ENCODE measurements at regions not wholly inside any gene's neighbourhood (a gene's known extent, or its start where the extent isn't known, plus 50 kb on each side); places are given as distances from the start of the nearest gene placed in this dataset.
A peak's percentile ranks its signal among the peaks of the same experiment; 100 is the strongest.
"Not testable (repeated sequence)": the region's sequence is repeated elsewhere in the genome, so short reads cannot be mapped to it uniquely, and the experiment has no call there.

DNA sequence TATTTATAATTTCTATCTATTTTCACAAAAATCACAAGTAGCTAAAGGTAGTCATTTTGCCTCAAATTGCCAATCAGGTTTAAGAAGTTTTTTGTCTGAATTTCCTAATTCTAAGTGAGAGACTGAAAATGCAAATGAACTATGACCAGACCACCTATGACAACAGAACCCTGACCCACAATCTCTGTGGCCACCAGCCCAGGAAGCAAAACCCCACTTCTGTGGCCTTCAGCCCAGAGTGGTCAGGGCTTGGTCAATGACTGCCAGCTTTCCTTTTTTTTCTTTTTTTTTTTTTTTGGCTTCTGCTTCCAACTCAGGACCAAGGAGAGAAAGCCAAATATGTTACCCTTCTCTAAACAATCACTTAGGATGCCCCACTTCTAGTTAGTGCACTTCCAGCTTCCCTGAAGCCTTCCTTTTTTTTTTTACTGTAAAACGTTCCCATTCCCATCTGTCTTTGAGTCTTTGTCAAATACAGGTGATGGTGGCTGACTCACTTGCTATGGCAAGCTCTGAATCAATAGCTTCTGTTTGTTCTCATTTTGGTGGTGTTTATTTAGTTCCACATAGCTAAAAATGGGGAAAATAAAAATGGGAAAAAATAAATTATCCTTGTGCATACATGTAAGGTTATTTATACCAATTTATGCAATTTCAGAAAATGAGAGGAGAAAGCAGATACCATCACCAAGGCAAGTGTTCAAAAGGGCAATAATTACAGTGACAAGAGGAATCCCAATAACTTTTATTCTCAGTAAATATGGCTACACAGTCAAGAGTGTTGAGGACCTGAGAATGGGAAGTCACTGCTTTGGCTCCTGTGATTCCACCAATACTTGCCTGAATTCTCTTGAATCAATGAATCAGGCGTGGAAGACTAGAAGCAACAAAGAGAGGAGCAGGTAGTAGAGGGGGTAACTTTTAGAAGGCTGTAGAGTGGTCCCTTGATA, 170.3 kb upstream of the PDE7B start:
- Histone ChIP-seq H3K4me1 (ENCODE audit: control insufficient read depth in 1 of 2, insufficient read depth in 2 of 2, low read length in 2 of 2) (no peaks in the 10 kb centered on the region), H3K4me3 (ENCODE audit: low read depth in 1 of 2, low read length in 2 of 2) (no peak overlapping the region), H3K27me3 (ENCODE audit: low read depth, low read length) (no peaks in the 10 kb centered on the region), H3K9me3 (ENCODE audit: control insufficient read depth in 1 of 2, low read length in 2 of 2) (no peaks in the 10 kb centered on the region), H3K36me3 (ENCODE audit: control insufficient read depth in 1 of 2, insufficient read depth in 2 of 2, low read length in 2 of 2) (no peaks in the 10 kb centered on the region), H3K27ac (ENCODE audit: low read length) (no peak overlapping the region)

DNA sequence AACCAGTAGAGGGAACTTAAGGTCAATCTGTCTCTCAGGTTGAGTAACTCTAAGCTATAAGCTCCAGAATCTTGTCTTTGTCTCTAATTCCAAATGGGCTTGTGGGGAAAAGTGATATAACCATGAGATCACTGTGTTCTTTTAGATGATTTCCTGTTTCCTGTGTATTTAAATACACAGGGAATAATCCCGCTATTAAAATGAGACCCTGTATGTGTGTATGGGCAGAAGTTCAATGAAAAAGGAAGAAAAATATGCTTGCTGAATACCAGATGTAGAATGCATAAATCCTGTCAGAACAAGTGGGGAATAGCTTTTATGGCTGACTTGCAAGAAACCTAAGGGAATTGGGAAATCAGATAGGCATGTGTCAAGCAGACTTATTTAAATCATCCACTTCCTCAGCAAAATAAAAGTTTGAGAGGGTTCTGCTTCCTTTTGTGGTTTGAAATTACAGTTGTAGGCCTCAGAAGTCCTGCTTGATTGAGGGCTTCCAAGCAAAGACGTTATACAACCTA, 164.7 kb upstream of the PDE7B start:
- Histone ChIP-seq H3K36me3 (ENCODE audit: control insufficient read depth in 1 of 2, insufficient read depth in 2 of 2, low read length in 2 of 2) (no peaks in the 10 kb centered on the region), H3K27ac (ENCODE audit: low read length) (peak overlapping the region; percentile 9), H3K27me3 (ENCODE audit: low read depth, low read length) (no peaks in the 10 kb centered on the region), H3K9me3 (ENCODE audit: control insufficient read depth in 1 of 2, low read length in 2 of 2) (no peaks in the 10 kb centered on the region), H3K4me3 (ENCODE audit: low read depth in 1 of 2, low read length in 2 of 2) (no peak overlapping the region), H3K4me1 (ENCODE audit: control insufficient read depth in 1 of 2, insufficient read depth in 2 of 2, low read length in 2 of 2) (no peaks in the 10 kb centered on the region)

DNA sequence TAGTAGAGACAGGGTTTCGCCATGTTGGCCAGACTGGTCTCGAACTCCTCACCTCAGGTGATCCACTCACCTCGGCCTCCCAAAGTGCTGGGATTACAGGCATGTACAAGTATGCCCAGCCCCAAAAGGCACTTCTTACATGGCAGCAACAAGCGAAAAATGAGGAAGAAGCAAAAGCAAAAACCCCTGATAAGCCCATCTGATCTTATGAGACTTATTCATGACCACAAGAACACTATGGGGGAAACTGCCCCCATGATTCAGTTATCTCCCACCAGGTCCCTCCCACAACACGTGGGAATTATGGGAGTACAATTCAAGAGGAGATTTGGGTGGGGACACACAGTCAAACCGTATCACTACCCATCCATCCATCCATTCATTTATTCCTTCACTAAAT, 163.0 kb upstream of the PDE7B start:
- not testable (repeated sequence) for H3K9me3 ChIP-seq (ENCODE audit: control insufficient read depth in 1 of 2, low read length in 2 of 2); H3K4me3 ChIP-seq (ENCODE audit: low read depth in 1 of 2, low read length in 2 of 2); H3K4me1 ChIP-seq (ENCODE audit: control insufficient read depth in 1 of 2, insufficient read depth in 2 of 2, low read length in 2 of 2); H3K36me3 ChIP-seq (ENCODE audit: control insufficient read depth in 1 of 2, insufficient read depth in 2 of 2, low read length in 2 of 2); H3K27ac ChIP-seq (ENCODE audit: low read length); H3K27me3 ChIP-seq (ENCODE audit: low read depth, low read length)

DNA sequence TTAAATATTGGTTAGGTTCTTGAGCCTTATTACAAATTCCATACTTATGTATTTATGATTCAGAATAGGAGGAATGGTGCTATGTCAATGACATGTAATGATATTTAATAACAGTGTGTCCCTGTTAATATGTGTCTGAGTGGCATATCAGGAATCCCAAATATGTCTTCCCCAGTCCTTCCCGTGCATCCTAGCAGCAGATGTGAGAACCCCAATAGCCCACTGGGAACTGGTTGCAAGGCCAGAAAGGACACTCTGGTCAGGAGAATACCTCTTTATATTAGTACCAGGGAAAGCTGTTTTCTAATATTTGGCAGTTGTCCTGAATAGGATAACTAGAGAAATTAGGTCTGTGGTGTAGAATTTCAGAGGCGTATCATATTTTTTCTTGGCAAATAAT, 159.1 kb upstream of the PDE7B start:
- H3K36me3 ChIP-seq (ENCODE audit: control insufficient read depth in 1 of 2, insufficient read depth in 2 of 2, low read length in 2 of 2): no peaks in the 10 kb centered on the region
- no peaks in the 10 kb centered on the region for H3K27me3 ChIP-seq (ENCODE audit: low read depth, low read length)
- H3K4me1 ChIP-seq (ENCODE audit: control insufficient read depth in 1 of 2, insufficient read depth in 2 of 2, low read length in 2 of 2): no peaks in the 10 kb centered on the region
- no peak overlapping the region for H3K27ac ChIP-seq (ENCODE audit: low read length)
- no peak overlapping the region for H3K4me3 ChIP-seq (ENCODE audit: low read depth in 1 of 2, low read length in 2 of 2)
- H3K9me3 ChIP-seq (ENCODE audit: control insufficient read depth in 1 of 2, low read length in 2 of 2): no peaks in the 10 kb centered on the region

DNA sequence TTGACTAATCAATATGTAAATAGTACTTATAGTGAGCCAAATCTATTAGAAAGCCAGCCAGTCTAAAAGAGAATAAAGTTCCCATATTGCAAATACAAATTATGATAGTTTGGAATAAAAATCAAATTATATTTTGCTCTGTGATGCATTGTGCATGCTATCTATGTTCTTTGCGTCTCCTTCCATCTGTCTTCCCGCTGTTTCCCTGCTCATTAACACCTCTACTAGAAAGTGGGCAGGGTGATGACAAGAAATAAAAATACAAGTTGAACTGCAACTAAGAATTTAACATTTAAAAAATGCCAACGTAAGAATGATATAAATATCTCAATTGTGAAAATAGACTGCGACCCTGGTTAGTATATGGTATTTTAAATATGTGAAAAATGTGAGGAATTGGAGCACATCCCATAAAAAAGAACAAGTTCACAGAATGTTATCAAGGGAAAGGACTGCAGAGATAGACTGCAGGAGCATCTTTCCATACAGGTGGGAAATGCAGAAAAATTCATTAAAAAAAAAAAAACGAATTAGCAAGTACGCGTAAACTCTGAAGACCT, 157.6 kb upstream of the PDE7B start:
- Histone ChIP-seq H3K4me3 (ENCODE audit: low read depth in 1 of 2, low read length in 2 of 2) (no peak overlapping the region), H3K9me3 (ENCODE audit: control insufficient read depth in 1 of 2, low read length in 2 of 2) (no peaks in the 10 kb centered on the region), H3K36me3 (ENCODE audit: control insufficient read depth in 1 of 2, insufficient read depth in 2 of 2, low read length in 2 of 2) (no peaks in the 10 kb centered on the region), H3K4me1 (ENCODE audit: control insufficient read depth in 1 of 2, insufficient read depth in 2 of 2, low read length in 2 of 2) (no peaks in the 10 kb centered on the region), H3K27me3 (ENCODE audit: low read depth, low read length) (no peaks in the 10 kb centered on the region), H3K27ac (ENCODE audit: low read length) (no peak overlapping the region)

DNA sequence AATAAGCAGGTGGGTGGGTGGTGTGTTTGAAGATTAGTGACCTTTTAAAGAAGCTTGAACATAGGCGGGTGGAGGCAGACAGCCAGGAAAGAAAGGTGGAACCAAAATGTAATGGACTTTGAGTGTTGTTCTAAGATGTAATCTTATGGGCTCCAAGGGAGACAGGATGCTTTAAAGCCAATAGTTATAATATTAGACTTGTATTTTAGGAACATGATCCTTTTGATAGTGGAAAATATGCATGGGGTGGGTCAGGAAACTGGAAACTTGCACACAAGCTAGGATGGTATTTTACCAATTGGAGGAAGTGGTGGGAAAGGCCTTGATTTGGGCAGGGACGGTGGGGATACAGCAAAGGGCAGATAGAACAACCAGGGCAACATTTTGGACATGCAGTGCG, 151.8 kb upstream of the PDE7B start:
- Histone ChIP-seq H3K27me3 (ENCODE audit: low read depth, low read length) (no peaks in the 10 kb centered on the region), H3K27ac (ENCODE audit: low read length) (no peak overlapping the region), H3K4me3 (ENCODE audit: low read depth in 1 of 2, low read length in 2 of 2) (no peak overlapping the region), H3K36me3 (ENCODE audit: control insufficient read depth in 1 of 2, insufficient read depth in 2 of 2, low read length in 2 of 2) (no peaks in the 10 kb centered on the region), H3K9me3 (ENCODE audit: control insufficient read depth in 1 of 2, low read length in 2 of 2) (no peaks in the 10 kb centered on the region), H3K4me1 (ENCODE audit: control insufficient read depth in 1 of 2, insufficient read depth in 2 of 2, low read length in 2 of 2) (no peaks in the 10 kb centered on the region)

DNA sequence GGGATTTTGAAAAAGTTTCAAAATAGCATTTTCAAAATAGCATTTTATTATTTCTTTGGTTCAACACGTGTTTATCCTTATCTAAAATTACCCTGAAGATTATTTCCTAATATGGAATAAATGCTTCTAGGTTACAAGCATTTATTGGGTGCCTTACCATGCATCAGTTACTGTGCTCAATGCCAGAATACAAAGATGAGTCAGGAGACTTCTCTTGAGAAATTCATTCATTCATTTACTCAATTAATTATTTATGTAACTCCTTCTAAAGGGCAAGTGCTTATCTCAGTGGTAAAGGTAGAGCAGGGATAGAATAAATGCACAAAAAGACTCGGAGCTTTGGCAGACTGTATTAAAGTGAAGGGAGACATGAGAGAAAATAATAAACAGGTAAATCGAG, 150.1 kb upstream of the PDE7B start:
- Histone ChIP-seq H3K27me3 (ENCODE audit: low read depth, low read length) (no peaks in the 10 kb centered on the region), H3K4me1 (ENCODE audit: control insufficient read depth in 1 of 2, insufficient read depth in 2 of 2, low read length in 2 of 2) (no peaks in the 10 kb centered on the region), H3K36me3 (ENCODE audit: control insufficient read depth in 1 of 2, insufficient read depth in 2 of 2, low read length in 2 of 2) (no peaks in the 10 kb centered on the region), H3K4me3 (ENCODE audit: low read depth in 1 of 2, low read length in 2 of 2) (no peak overlapping the region), H3K27ac (ENCODE audit: low read length) (no peak overlapping the region), H3K9me3 (ENCODE audit: control insufficient read depth in 1 of 2, low read length in 2 of 2) (no peaks in the 10 kb centered on the region)

DNA sequence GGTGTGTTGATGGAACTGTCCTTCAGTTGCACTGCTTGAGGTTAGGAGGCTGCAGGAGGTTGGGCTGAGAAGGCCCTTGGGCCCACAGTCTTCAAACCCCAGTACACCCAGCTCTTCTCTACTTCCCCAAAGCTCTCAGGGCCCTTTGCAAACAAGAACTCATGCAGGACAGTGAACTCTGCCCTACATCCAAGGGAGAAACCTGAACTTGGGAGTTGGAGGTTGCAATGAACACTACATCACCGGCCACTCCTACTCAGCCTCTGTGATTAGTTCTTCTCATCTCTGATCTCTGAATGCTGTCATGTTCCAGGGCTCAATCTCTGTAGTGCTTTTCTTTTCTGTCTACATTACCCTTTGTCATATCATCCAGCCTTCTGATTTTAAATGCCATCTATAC, 148.5 kb upstream of the PDE7B start:
- no peaks in the 10 kb centered on the region for H3K36me3 ChIP-seq (ENCODE audit: control insufficient read depth in 1 of 2, insufficient read depth in 2 of 2, low read length in 2 of 2)
- no peak overlapping the region for H3K4me3 ChIP-seq (ENCODE audit: low read depth in 1 of 2, low read length in 2 of 2)
- H3K27me3 ChIP-seq (ENCODE audit: low read depth, low read length): no peaks in the 10 kb centered on the region
- no peak overlapping the region for H3K27ac ChIP-seq (ENCODE audit: low read length)
- no peaks in the 10 kb centered on the region for H3K4me1 ChIP-seq (ENCODE audit: control insufficient read depth in 1 of 2, insufficient read depth in 2 of 2, low read length in 2 of 2)
- no peaks in the 10 kb centered on the region for H3K9me3 ChIP-seq (ENCODE audit: control insufficient read depth in 1 of 2, low read length in 2 of 2)

DNA sequence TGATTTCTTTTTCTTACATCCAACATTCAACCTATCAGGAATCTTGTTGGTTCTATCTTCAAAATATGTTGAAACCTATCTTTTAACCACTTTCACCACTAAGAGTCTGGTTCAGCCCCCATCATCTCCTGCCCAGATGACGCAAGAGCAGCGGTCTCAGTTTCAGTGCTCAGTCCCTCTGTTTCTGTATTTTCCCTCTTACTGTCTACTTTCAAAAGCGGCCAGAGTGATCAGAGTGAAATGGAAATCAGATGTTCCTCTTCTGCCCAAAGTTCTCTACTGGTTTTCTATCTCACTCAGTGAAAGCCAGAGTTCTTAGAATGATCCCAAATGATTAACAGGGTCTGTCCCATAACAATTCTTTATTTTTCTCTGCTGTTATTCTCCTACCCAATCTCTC, 147.9 kb upstream of the PDE7B start:
- Histone ChIP-seq H3K27ac (ENCODE audit: low read length) (no peak overlapping the region), H3K36me3 (ENCODE audit: control insufficient read depth in 1 of 2, insufficient read depth in 2 of 2, low read length in 2 of 2) (no peaks in the 10 kb centered on the region), H3K9me3 (ENCODE audit: control insufficient read depth in 1 of 2, low read length in 2 of 2) (no peaks in the 10 kb centered on the region), H3K4me3 (ENCODE audit: low read depth in 1 of 2, low read length in 2 of 2) (no peak overlapping the region), H3K4me1 (ENCODE audit: control insufficient read depth in 1 of 2, insufficient read depth in 2 of 2, low read length in 2 of 2) (no peaks in the 10 kb centered on the region), H3K27me3 (ENCODE audit: low read depth, low read length) (no peaks in the 10 kb centered on the region)

DNA sequence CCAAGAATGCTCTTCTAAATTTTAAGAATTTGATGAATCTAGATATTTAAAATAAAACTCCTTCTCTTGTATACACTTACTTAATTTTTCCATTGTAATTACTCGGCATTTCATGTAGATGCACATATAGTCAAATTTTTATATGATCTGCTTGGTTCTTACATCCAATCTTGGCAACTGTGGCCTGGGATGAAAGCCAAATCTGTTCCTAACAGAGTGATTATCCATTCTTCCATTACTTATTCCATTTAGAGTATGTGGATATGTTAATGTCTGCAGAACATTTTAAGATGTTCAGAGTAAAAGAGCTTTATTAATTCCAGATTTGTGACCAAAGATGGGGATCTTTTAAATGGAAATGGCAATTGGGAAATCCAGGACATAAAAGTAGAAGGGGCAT, 144.1 kb upstream of the PDE7B start:
- H3K27ac ChIP-seq (ENCODE audit: low read length): no peak overlapping the region
- no peaks in the 10 kb centered on the region for H3K4me1 ChIP-seq (ENCODE audit: control insufficient read depth in 1 of 2, insufficient read depth in 2 of 2, low read length in 2 of 2)
- no peaks in the 10 kb centered on the region for H3K27me3 ChIP-seq (ENCODE audit: low read depth, low read length)
- H3K36me3 ChIP-seq (ENCODE audit: control insufficient read depth in 1 of 2, insufficient read depth in 2 of 2, low read length in 2 of 2): no peaks in the 10 kb centered on the region
- H3K4me3 ChIP-seq (ENCODE audit: low read depth in 1 of 2, low read length in 2 of 2): no peak overlapping the region
- H3K9me3 ChIP-seq (ENCODE audit: control insufficient read depth in 1 of 2, low read length in 2 of 2): no peaks in the 10 kb centered on the region

DNA sequence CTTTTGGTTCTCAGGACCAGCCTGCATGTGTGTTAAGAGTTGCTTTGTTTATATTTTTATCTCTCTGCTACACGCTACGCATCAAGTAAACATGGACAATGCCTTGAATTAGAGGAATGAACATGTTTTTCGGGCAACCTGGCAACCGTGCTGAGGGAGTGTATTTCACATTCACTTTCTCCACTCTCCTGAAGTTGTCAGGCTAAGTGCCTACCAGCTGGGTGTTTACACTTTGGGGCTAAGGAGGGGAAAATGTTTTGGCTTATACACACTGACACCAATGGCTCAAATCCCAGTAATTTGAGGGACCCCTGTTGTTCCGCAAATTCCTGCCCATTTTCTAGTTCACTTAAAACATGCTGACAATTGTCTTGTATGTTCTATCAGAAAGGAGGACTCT, 141.5 kb upstream of the PDE7B start:
- H3K36me3 ChIP-seq (ENCODE audit: control insufficient read depth in 1 of 2, insufficient read depth in 2 of 2, low read length in 2 of 2): no peaks in the 10 kb centered on the region
- no peak overlapping the region for H3K4me3 ChIP-seq (ENCODE audit: low read depth in 1 of 2, low read length in 2 of 2)
- no peaks in the 10 kb centered on the region for H3K27me3 ChIP-seq (ENCODE audit: low read depth, low read length)
- no peaks in the 10 kb centered on the region for H3K9me3 ChIP-seq (ENCODE audit: control insufficient read depth in 1 of 2, low read length in 2 of 2)
- no peak overlapping the region for H3K27ac ChIP-seq (ENCODE audit: low read length)
- no peaks in the 10 kb centered on the region for H3K4me1 ChIP-seq (ENCODE audit: control insufficient read depth in 1 of 2, insufficient read depth in 2 of 2, low read length in 2 of 2)

All from muscle layer of duodenum (tissue), 2 donors.